ENCODE measurements at regions not wholly inside any gene's neighbourhood (a gene's known extent, or its start where the extent isn't known, plus 50 kb on each side); places are given as distances from the start of the nearest gene placed in this dataset.
A peak's percentile ranks its signal among the peaks of the same experiment; 100 is the strongest.

DNA sequence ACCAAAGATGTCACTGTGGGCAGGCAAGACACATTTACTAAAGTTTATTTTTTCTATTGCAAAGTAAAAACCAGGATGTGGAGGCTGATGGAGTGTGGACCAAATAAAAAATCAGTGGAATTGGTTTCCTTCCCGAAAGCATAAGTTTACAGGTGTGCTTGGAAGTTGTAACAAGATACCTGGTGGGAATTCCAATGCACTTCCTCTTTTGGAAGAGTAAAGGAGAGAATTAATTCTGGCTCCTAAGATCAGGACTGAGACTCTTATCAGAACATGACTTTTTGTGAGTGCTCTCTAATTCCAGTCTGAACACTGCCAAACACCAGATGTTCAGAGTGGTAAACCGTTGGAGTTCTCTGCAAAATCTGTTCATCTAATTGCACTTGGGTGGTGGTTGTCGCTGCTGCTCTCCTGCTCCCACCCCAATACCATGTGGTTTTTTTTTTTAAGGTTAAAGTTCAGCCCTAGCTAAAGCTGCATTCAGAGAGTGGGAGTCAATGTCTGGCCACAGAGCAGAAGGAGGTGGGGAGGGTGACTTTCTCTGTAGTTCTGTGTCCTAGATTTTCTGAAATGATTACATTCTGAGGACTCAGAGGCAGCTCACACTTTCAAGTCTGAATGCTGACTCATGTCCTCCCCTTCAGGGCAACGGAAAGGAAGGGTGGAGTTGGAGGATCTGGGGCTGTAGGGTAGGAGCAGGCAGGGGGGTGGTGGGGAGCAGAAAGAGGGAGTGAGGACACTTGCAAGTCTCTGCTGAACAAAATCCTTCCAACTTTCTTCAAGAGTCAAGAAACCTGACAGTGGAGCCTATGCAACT, 275.8 kb upstream of the PRDM1 start:
- TF ChIP-seq, protein P1, sequence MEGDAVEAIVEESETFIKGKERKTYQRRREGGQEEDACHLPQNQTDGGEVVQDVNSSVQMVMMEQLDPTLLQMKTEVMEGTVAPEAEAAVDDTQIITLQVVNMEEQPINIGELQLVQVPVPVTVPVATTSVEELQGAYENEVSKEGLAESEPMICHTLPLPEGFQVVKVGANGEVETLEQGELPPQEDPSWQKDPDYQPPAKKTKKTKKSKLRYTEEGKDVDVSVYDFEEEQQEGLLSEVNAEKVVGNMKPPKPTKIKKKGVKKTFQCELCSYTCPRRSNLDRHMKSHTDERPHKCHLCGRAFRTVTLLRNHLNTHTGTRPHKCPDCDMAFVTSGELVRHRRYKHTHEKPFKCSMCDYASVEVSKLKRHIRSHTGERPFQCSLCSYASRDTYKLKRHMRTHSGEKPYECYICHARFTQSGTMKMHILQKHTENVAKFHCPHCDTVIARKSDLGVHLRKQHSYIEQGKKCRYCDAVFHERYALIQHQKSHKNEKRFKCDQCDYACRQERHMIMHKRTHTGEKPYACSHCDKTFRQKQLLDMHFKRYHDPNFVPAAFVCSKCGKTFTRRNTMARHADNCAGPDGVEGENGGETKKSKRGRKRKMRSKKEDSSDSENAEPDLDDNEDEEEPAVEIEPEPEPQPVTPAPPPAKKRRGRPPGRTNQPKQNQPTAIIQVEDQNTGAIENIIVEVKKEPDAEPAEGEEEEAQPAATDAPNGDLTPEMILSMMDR (IDR thresholded peaks at IDR 0.05): no peak
- DNase-seq (ENCODE audit: low spot score): no peak
- peak; percentile 63 for ATAC-seq (ENCODE audit: low FRiP score)

DNA sequence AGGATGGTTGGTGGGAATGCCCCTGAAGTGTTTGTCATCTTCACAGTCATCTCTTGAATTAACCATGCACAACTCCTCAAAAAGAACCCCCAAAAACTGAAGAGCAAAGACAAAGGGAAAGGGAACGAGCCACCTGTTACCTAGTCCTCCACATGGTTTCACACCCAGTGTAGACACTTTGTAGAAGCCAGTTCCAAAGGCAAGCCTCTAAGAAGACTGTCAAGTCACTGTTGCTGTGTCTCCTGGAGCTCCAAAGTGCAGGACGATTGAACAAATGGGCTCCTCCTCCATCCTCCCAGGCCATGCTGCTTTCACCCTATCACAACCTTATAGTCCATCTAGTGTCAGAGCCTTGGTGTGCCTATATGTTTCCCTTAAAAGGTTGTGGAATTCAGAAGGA, 277.6 kb upstream of the PRDM1 start:
- TF ChIP-seq, protein P1 (IDR thresholded peaks at IDR 0.05): no peak
- ATAC-seq (ENCODE audit: low FRiP score) (no peak), DNase-seq (ENCODE audit: low spot score) (no peak)

DNA sequence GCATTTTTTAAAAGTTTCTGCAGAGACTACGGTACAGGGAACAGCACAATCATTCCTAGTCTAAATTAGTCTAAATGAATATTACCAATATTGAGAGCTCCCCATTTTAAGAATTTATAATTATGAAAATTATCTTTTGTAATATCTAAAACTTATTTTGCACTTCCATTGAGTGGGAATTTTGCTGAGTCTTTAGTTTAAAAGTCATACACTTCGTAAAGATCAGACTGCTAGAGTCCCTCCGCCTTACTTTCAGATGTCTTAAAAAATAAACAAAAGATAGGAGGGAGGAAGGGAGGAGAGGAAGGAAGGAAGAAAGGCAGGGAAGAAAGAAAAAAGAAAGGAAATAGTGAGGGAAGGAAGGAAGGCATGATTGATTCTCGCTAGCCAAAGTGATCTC, 278.2 kb upstream of the PRDM1 start:
- DNase-seq (ENCODE audit: low spot score) (no peak), ATAC-seq (ENCODE audit: low FRiP score) (no peak)
- TF ChIP-seq, protein P1 (IDR thresholded peaks at IDR 0.05): no peak

DNA sequence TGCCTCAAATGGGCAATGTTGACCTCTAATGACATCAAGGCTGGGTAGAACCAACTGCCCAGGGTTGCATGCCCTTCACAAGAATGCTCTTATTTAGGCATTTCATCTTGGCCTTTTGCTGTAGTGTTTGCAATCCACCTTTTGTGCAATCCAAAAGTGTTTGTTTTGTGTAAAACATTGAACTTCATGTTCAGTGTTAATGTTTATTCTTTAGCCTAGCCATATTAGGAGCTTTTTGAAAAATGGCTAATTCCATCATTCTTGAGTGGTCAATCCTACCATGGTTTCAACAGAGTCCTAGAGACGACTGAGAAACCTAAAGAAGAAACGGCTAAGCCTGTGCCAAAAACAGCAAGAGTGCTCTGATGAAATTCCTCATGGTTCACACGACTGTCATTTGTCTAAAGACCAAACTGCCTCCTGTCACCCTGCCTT, 279.6 kb upstream of the PRDM1 start:
- DNase-seq (ENCODE audit: low spot score) (no peak), ATAC-seq (ENCODE audit: low FRiP score) (no peak)
- TF ChIP-seq, protein P1 (IDR thresholded peaks at IDR 0.05): no peak

DNA sequence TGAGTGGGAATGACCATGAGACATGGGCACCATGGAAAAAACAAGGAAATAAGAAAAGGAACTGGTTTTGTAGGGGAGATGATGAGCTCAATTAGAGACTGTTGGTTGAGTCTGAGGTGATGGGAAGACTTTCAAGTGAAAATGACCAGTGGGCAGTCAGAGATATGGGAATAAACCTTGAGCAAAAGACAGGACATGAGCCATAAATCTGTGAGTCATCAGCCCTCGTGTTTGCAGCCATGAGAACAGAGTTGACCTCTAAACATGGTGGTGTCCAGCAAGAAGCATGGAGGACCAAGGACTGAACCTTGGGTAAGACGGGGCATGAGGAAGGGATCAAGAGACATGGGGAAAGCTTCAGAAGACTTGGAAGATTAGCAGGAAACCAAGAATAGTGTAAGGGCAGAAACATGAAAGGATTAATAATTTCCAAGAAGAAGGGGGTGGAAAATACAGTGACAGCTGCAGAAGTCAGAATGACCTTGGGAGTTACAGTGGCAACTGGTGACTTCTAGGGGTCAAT, 280.6 kb upstream of the PRDM1 start:
- ATAC-seq (ENCODE audit: low FRiP score) (no peak), DNase-seq (ENCODE audit: low spot score) (no peak)
- TF ChIP-seq, protein P1 (IDR thresholded peaks at IDR 0.05): no peak

DNA sequence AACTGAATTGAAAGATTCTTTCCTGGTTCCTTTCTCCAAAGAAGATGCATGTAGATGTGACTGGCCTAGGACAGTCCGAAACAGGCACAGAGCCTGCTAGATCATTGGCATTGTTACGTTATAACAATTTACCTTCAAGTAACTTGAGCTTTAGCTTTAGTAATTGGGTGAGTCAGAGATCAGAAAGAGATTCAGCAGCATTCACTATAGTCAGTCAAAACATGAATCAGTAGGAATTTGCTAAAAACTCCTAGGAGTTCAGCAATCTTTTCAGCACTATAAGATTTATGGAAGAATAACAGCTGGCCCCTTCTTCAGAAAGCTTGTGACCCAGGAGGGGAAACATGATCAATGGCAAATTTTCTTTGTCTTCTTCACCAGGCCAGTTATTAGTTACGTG, 281.7 kb upstream of the PRDM1 start:
- no peak for ATAC-seq (ENCODE audit: low FRiP score)
- TF ChIP-seq, protein P1 (IDR thresholded peaks at IDR 0.05): no peak

DNA sequence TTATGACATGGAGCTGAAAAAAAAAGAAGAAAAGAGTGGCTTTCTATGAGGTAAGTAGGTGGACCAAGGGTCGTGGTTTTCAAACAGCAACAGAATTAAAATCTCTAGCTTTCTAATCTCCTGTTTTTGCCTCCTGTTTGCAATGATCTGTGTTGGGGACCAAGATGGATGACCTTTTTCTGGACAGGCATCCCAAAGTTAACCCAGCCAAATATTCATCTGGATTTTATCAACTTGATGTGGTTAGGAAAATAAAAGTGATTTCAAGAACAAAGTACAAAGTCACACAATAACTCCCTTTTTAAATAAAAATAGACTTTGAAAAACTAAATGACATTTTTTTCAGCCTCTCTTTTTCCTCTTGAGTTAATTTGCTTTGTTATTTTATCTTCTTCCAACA, 282.1 kb upstream of the PRDM1 start:
- TF ChIP-seq, protein P1 (IDR thresholded peaks at IDR 0.05): no peak
- no peak for ATAC-seq (ENCODE audit: low FRiP score)

More for the DNA sequence above, 281.7 kb upstream of the PRDM1 start:
- DNase-seq (ENCODE audit: low spot score): no peak

More for the DNA sequence above, 282.1 kb upstream of the PRDM1 start:
- no peak for DNase-seq (ENCODE audit: low spot score)

All from omental fat pad (tissue), 3 donors.